SK-N-MC (cell line): ENCODE measurements at regions not wholly inside any gene's neighbourhood (a gene's known extent, or its start where the extent isn't known, plus 50 kb on each side); places are given as distances from the start of the nearest gene placed in this dataset.

ENCODE experiments used
- EZH2 ChIP-seq: fragments of 200-600 bp; sonication (generic); IDR thresholded peaks from one replicate; pipeline ENCODE4 v1.6.1; 2017; ENCODE audit warnings: antibody characterized with exemption
- POLR2AphosphoS5 ChIP-seq: IDR thresholded peaks from 2 replicates; pipeline ENCODE4 v1.6.1; 2012; ENCODE audit warnings: mild to moderate bottlenecking, low read depth, low read length, borderline replicate concordance

DNA sequence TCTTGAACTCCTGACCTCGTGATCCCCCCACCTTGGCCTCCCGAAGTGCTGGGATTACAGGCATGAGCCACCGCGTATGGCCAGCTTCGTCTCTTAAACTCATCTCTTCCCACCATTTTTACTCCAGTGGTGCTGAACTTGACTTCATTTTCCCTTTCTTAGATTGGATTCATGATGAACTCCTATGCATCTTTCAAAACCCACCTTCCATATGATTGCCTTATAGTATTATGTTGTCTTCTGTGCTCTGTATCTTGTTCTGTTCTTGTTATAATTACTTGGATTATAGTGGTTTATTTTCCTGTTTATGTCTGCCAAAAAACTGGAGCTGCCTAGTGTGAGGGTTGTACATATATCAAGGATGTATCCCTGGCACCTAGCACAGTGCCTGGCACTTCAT is 110.8 kb upstream of the GADD45A start:
- no peak for TF ChIP-seq POLR2AphosphoS5
- TF ChIP-seq EZH2: no peak
